ENCODE measurements at regions not wholly inside any gene's neighbourhood (a gene's known extent, or its start where the extent isn't known, plus 50 kb on each side); places are given as distances from the start of the nearest gene placed in this dataset.

DNA sequence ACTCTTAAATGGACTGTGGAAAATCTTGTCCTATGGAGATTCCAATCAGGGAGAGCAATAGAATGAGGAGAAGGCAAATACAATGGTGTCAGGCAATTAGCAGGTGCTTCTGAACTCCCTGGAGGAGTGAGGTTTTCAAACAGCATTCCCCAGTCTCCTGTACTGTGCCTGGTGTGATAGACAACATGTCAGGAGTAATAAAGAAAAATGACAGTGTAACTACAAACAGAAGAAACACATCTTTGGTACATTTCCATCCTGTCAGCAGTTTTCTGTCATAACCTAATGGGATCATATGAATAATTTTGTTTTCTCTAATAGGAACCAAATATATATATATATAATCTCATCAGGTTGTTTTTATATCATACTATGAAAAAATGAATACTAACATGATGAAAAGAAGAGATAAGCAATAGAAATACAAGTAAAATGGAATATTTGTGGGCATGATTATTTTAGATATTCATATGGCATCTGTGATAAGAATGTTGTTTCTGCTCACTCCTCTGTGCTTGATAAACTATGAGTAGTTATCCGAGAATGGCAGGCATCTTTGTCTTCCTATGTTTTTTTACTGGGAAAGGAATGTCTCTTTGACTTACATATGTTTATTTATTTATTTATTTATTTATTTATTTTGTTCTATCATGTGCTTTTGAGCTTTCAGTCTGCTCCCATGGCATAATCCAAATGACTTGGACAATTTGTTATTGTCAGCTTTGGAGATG is 441.7 kb downstream of the TXNL1 start:
- H3K36me3 ChIP-seq (ENCODE audit: insufficient read depth, low read length), result no peaks in the 10 kb centered on the region
- H3K4me1 ChIP-seq (ENCODE audit: insufficient read depth, low read length), result no peaks in the 10 kb centered on the region
- H3K9ac ChIP-seq (ENCODE audit: low read depth, low read length), result no peak overlapping the region
- no peaks in the 10 kb centered on the region for H3K9me3 ChIP-seq (ENCODE audit: control insufficient read depth, insufficient read depth, low read length)

GRCh38 chr18:56191334-56191733 is 447.1 kb downstream of the TXNL1 start:
- no peaks in the 10 kb centered on the region for H3K36me3 ChIP-seq (ENCODE audit: insufficient read depth, low read length)
- no peaks in the 10 kb centered on the region for H3K4me1 ChIP-seq (ENCODE audit: insufficient read depth, low read length)
- H3K9ac ChIP-seq (ENCODE audit: low read depth, low read length), result no peak overlapping the region
- no peaks in the 10 kb centered on the region for H3K9me3 ChIP-seq (ENCODE audit: control insufficient read depth, insufficient read depth, low read length)

DNA sequence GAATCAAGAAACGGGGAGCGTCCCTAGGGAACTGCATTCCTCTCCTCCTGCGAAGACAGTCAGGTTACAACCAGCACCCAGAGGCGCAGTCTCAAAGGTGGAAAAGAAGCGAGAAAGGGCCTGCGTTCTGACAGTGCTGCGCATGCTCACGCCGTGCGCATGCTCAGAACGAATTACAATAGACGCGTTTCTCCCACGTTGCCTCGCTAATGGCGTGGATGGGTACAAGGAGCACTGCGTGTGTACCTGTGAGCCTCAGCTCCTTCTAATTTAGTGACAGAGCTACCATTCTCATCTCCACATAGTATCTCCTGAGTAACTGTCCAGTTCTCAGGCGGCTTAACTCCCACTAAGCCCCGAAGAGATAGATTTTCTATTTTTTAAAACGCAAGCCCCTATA is 448.8 kb downstream of the TXNL1 start:
- no peaks in the 10 kb centered on the region for H3K9me3 ChIP-seq (ENCODE audit: control insufficient read depth, insufficient read depth, low read length)
- no peaks in the 10 kb centered on the region for H3K4me1 ChIP-seq (ENCODE audit: insufficient read depth, low read length)
- no peaks in the 10 kb centered on the region for H3K36me3 ChIP-seq (ENCODE audit: insufficient read depth, low read length)
- no peak overlapping the region for H3K9ac ChIP-seq (ENCODE audit: low read depth, low read length)

DNA sequence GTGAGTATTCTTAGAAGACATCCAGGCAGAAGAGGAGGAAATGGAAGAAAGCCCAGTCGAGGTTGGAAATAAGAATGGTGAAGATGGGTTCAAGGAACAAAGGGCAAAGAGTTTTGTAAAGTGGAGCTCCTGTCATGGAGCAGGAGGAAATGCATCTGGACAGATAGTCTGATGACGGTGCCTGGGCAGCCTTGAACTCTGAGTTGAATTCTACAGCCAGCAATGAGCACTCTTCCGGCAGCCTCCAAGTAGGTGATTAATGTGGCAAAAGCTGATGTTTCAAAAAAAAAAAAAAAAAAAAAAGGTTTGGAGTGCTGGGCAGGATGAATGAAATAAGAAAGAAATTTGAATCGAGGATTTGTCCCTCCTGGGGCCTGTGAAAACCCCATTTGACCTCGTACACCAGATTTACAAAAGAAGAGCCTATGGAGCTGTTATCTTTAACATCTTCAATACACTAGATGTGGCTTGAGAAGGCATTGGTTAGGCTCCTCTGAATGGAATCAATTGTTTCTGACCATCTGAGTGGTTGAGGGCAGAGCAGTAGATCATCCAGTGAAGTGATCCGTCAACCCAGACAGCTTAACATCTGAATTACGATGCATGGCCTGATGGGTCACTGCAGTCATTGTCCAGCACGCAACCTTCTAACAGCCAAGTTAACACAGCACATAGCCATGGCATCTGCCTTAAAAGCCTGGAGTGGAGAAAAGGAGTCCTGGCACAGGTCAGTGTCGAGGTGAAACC is 449.7 kb downstream of the TXNL1 start:
- no peaks in the 10 kb centered on the region for H3K4me1 ChIP-seq (ENCODE audit: insufficient read depth, low read length)
- no peaks in the 10 kb centered on the region for H3K9me3 ChIP-seq (ENCODE audit: control insufficient read depth, insufficient read depth, low read length)
- H3K36me3 ChIP-seq (ENCODE audit: insufficient read depth, low read length), result no peaks in the 10 kb centered on the region
- no peak overlapping the region for H3K9ac ChIP-seq (ENCODE audit: low read depth, low read length)

GRCh38 chr18:56186319-56186718 is 452.1 kb downstream of the TXNL1 start:
- H3K9ac ChIP-seq (ENCODE audit: low read depth, low read length), result no peak overlapping the region
- H3K4me1 ChIP-seq (ENCODE audit: insufficient read depth, low read length), result no peaks in the 10 kb centered on the region
- no peaks in the 10 kb centered on the region for H3K36me3 ChIP-seq (ENCODE audit: insufficient read depth, low read length)
- H3K9me3 ChIP-seq (ENCODE audit: control insufficient read depth, insufficient read depth, low read length), result no peaks in the 10 kb centered on the region

- Histone ChIP-seq H3K9me3 (ENCODE audit: control insufficient read depth, insufficient read depth, low read length) (no peaks in the 10 kb centered on the region), H3K9ac (ENCODE audit: low read depth, low read length) (no peak overlapping the region), H3K36me3 (ENCODE audit: insufficient read depth, low read length) (no peaks in the 10 kb centered on the region), H3K4me1 (ENCODE audit: insufficient read depth, low read length) (no peaks in the 10 kb centered on the region)
These were observed 453.3 kb downstream of the TXNL1 start for GRCh38 chr18:56185126-56185525.

GRCh38 chr18:56176751-56177150 is 461.6 kb downstream of the TXNL1 start:
- H3K4me1 ChIP-seq (ENCODE audit: insufficient read depth, low read length), result peaks cover 5% of the 10 kb centered on the region; the same call in 1 of the 2 replicates
- H3K36me3 ChIP-seq (ENCODE audit: insufficient read depth, low read length), result no peaks in the 10 kb centered on the region
- H3K9ac ChIP-seq (ENCODE audit: low read depth, low read length), result no peak overlapping the region
- H3K9me3 ChIP-seq (ENCODE audit: control insufficient read depth, insufficient read depth, low read length), result no peaks in the 10 kb centered on the region

GRCh38 chr18:56175330-56176001 is 462.9 kb downstream of the TXNL1 start:
- Histone ChIP-seq H3K36me3 (ENCODE audit: insufficient read depth, low read length) (no peaks in the 10 kb centered on the region), H3K9me3 (ENCODE audit: control insufficient read depth, insufficient read depth, low read length) (no peaks in the 10 kb centered on the region), H3K4me1 (ENCODE audit: insufficient read depth, low read length) (peaks cover 5% of the 10 kb centered on the region; the same call in 1 of the 2 replicates), H3K9ac (ENCODE audit: low read depth, low read length) (no peak overlapping the region)

DNA sequence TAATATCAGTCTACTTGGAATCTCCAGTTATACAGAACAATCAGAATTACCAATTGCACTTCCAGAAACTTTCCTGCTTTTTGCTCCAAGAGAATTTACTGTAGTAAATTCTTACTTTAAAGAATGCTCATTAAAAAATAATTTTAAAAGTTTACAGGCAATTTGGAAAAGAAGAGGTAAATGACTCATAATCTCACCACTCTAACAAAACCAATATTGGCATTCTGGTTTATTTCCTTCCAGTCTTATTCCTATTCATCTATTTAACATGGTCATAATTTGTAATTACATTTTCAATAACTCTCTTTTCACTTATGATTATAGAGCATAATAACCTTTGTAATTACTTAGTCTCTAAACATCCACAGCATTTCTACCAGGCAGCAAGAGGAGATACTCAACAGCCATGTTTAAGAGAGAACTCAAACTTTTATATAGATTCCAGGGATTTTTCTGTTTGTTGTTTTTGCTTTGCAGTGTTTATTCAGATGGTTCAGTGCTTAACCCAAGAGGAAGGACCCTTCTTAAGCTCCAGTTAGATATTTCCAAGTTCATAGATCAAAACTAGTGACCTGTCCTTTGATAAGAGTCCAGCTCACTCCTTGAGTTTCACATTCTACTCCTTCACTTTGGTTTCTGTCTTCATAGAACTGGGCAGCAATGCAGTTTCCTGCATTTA is 464.7 kb downstream of the TXNL1 start:
- Histone ChIP-seq H3K36me3 (ENCODE audit: insufficient read depth, low read length) (no peaks in the 10 kb centered on the region), H3K9ac (ENCODE audit: low read depth, low read length) (no peak overlapping the region), H3K9me3 (ENCODE audit: control insufficient read depth, insufficient read depth, low read length) (peaks cover 4% of the 10 kb centered on the region; the same call in 1 of the 2 replicates), H3K4me1 (ENCODE audit: insufficient read depth, low read length) (peaks cover 8% of the 10 kb centered on the region; the same call in 1 of the 2 replicates)

- Histone ChIP-seq H3K36me3 (ENCODE audit: insufficient read depth, low read length) (no peaks in the 10 kb centered on the region), H3K4me1 (ENCODE audit: insufficient read depth, low read length) (peaks cover 15% of the 10 kb centered on the region), H3K9ac (ENCODE audit: low read depth, low read length) (no peak overlapping the region), H3K9me3 (ENCODE audit: control insufficient read depth, insufficient read depth, low read length) (peaks cover 4% of the 10 kb centered on the region; the same call in 1 of the 2 replicates)
These were observed 465.9 kb downstream of the TXNL1 start for GRCh38 chr18:56172527-56172926.

DNA sequence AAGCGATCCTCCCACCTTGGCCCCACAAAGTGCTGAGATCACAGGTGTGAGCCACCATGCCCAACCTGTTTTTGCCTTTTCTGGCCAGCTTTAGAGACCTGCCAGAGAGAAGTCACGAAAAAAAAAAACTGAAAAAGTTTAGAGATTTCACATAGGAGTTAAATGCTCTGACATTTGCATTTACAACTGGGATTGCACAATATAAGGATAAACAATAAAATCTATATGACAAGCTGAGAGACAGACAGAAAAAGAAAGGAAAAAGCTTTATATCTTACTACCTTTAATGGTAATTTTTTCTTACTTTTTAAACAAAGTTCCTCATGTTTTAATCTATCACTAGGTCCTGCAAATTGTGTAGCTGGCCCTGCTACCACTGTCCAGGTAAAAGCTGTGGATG is 466.5 kb downstream of the TXNL1 start:
- Histone ChIP-seq H3K9ac (ENCODE audit: low read depth, low read length) (no peak overlapping the region), H3K36me3 (ENCODE audit: insufficient read depth, low read length) (no peaks in the 10 kb centered on the region), H3K9me3 (ENCODE audit: control insufficient read depth, insufficient read depth, low read length) (peaks cover 4% of the 10 kb centered on the region; the same call in 1 of the 2 replicates), H3K4me1 (ENCODE audit: insufficient read depth, low read length) (peaks cover 18% of the 10 kb centered on the region)

- H3K9ac ChIP-seq (ENCODE audit: low read depth, low read length), result peak overlapping the region; percentile 11; the same call in 1 of the 2 replicates
- H3K9me3 ChIP-seq (ENCODE audit: control insufficient read depth, insufficient read depth, low read length), result peaks cover 4% of the 10 kb centered on the region; the same call in 1 of the 2 replicates
- peaks cover 17% of the 10 kb centered on the region for H3K4me1 ChIP-seq (ENCODE audit: insufficient read depth, low read length)
- H3K36me3 ChIP-seq (ENCODE audit: insufficient read depth, low read length), result no peaks in the 10 kb centered on the region
These were observed 470.2 kb downstream of the TXNL1 start for GRCh38 chr18:56168049-56168781.

DNA sequence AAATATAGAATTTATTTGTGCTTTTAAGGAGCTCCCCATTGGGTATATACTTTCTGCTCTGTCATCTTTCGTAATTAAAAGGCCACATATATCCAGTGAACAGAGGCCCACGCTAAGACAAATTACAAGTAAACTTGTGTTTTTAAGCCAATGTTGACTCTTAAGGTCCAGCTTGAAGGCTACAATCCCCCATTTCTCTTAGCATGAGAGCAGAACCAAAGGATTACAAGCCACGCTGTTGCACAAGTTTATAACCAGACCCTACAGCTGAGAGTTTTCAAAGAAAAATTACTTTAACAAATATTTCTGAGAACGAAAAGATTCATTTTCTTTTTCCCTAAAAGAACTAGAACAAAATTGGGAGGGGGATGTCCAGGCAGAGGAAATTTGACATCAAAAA is 471.0 kb downstream of the TXNL1 start:
- peaks cover 13% of the 10 kb centered on the region for H3K4me1 ChIP-seq (ENCODE audit: insufficient read depth, low read length)
- H3K9ac ChIP-seq (ENCODE audit: low read depth, low read length), result 0 out of 2 replicates have a peak overlapping the region, but pooled peaks have one; percentile 11
- H3K9me3 ChIP-seq (ENCODE audit: control insufficient read depth, insufficient read depth, low read length), result peaks cover 4% of the 10 kb centered on the region; the same call in 1 of the 2 replicates

More for the DNA sequence above, 471.0 kb downstream of the TXNL1 start:
- H3K36me3 ChIP-seq (ENCODE audit: insufficient read depth, low read length), result no peaks in the 10 kb centered on the region

All from ES-I3 (cell line).